ENCODE measurements at regions not wholly inside any gene's neighbourhood (a gene's known extent, or its start where the extent isn't known, plus 50 kb on each side); places are given as distances from the start of the nearest gene placed in this dataset.

DNA sequence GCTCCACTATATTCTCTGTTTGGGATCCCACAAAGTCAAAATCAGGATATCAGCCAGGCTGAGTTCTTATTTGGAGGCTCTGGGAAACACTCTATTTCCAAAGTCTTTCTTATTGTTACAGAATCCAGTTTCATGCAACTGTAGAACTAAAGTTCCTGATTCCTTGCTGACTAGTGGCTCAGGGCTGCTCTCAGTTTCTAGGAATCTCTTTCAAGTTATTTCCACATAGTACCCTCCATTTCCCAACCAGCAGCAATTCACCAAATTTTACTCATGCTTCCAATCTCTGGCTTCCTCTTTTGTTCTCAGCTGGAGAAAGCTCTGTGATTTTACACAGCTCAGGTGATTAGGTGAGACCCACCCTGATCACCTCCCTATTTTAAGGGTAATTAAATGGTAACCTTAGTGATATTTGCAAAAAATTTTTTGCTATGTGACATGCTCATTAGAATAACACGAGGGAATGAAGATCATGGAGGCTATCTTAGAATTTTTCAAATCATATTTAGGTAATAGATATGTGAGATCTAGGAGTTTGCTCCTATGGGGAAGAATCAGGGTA lies 794.9 kb upstream of the ARRDC3 start:
- H3K36me3 ChIP-seq (ENCODE audit: insufficient read depth, low read length): no peaks in the 10 kb centered on the region
- intact Hi-C loops (cut with micrococcal nuclease; ENCODE audit: unreplicated experiment): no loop called here
- no peak overlapping the region for H3K4me3 ChIP-seq (ENCODE audit: low read depth, low read length, poor library complexity, severe bottlenecking)
- no peaks in the 10 kb centered on the region for H3K4me1 ChIP-seq (ENCODE audit: insufficient read depth, low read length, poor library complexity, severe bottlenecking)
- no peak overlapping the region for H3K27ac ChIP-seq (ENCODE audit: low read depth, low read length, poor library complexity, severe bottlenecking)
- no peak overlapping the region for H2AFZ ChIP-seq (ENCODE audit: low read length)
- H3K4me2 ChIP-seq (ENCODE audit: low read length): no peak overlapping the region
- no peak for TF ChIP-seq EZH2phosphoT487 (IDR thresholded peaks at IDR 0.05; ENCODE audit: borderline replicate concordance, low read depth, low read length)
- TF ChIP-seq, protein P1, sequence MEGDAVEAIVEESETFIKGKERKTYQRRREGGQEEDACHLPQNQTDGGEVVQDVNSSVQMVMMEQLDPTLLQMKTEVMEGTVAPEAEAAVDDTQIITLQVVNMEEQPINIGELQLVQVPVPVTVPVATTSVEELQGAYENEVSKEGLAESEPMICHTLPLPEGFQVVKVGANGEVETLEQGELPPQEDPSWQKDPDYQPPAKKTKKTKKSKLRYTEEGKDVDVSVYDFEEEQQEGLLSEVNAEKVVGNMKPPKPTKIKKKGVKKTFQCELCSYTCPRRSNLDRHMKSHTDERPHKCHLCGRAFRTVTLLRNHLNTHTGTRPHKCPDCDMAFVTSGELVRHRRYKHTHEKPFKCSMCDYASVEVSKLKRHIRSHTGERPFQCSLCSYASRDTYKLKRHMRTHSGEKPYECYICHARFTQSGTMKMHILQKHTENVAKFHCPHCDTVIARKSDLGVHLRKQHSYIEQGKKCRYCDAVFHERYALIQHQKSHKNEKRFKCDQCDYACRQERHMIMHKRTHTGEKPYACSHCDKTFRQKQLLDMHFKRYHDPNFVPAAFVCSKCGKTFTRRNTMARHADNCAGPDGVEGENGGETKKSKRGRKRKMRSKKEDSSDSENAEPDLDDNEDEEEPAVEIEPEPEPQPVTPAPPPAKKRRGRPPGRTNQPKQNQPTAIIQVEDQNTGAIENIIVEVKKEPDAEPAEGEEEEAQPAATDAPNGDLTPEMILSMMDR (conservative IDR thresholded peaks at IDR 0.05; ENCODE audit: low read length): no peak
- no peaks in the 10 kb centered on the region for H3K79me2 ChIP-seq (ENCODE audit: insufficient read depth, low read depth, low read length)
- H3K9me2 ChIP-seq (ENCODE audit: insufficient read depth, low read length): no peaks in the 10 kb centered on the region
- CTCF ChIA-PET (ENCODE audit: unreplicated experiment): no interaction called here
- POLR2A ChIA-PET: no interaction called here
- DNase-seq (ENCODE audit: low spot score): no peak
- H4K20me1 ChIP-seq (ENCODE audit: insufficient read depth, low read length): no peaks in the 10 kb centered on the region
- H3K9me3 ChIP-seq (ENCODE audit: low read length): no peaks in the 10 kb centered on the region
- BruUV-seq (replicated peaks): no TSS peak

DNA sequence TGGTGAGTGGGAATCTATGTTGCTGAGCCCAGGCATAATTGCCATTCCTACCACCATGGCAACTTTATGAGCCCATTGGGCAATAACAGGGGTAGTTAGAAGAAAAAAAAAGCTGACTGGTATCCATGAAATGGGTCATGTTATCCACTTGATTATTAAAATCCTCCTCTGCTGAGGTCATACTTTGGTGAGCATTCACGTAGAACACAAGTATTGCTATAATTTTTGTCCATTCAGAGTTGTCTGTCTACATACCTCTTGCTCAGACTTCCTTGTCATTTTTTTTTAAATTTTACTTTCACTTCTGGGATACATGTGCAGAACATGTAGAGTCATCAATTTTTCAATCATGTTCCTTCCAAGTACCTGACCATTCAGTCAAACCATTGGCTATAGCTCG lies 780.8 kb upstream of the ARRDC3 start:
- intact Hi-C loops (cut with micrococcal nuclease; ENCODE audit: unreplicated experiment): no loop called here
- Histone ChIP-seq H3K4me3 (ENCODE audit: low read depth, low read length, poor library complexity, severe bottlenecking) (no peak overlapping the region), H3K27ac (ENCODE audit: low read depth, low read length, poor library complexity, severe bottlenecking) (no peak overlapping the region), H4K20me1 (ENCODE audit: insufficient read depth, low read length) (no peaks in the 10 kb centered on the region), H3K9me3 (ENCODE audit: low read length) (no peaks in the 10 kb centered on the region), H3K9me2 (ENCODE audit: insufficient read depth, low read length) (no peaks in the 10 kb centered on the region), H3K36me3 (ENCODE audit: insufficient read depth, low read length) (no peaks in the 10 kb centered on the region), H2AFZ (ENCODE audit: low read length) (no peak overlapping the region), H3K79me2 (ENCODE audit: insufficient read depth, low read depth, low read length) (no peaks in the 10 kb centered on the region), H3K4me2 (ENCODE audit: low read length) (no peak overlapping the region), H3K4me1 (ENCODE audit: insufficient read depth, low read length, poor library complexity, severe bottlenecking) (no peaks in the 10 kb centered on the region)
- CTCF ChIA-PET (ENCODE audit: unreplicated experiment): no interaction called here
- no TSS peak for BruUV-seq (replicated peaks)
- POLR2A ChIA-PET: no interaction called here
- DNase-seq (ENCODE audit: low spot score): no peak
- TF ChIP-seq EZH2phosphoT487 (IDR thresholded peaks at IDR 0.05; ENCODE audit: borderline replicate concordance, low read depth, low read length): no peak
- TF ChIP-seq, protein P1 (conservative IDR thresholded peaks at IDR 0.05; ENCODE audit: low read length): no peak

DNA sequence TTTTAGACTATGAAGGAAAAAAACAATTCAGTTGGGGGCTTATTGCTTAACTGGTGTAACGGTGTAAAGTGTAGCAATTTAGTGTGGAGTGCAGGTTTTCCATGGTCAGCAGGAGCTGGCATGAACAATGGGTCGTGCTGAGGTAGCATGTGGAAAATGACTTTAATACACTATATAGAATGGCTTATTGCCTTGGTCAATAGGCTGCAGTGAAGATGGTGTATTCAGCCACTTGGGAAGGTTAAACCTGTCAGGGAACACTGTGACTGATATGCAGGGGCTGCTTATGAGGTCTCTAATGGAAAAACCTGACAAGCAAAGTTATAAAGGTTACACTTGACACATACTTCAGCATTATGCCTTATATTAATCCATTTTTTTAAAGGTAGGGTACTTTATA lies 764.7 kb upstream of the ARRDC3 start:
- Histone ChIP-seq H3K4me3 (ENCODE audit: low read depth, low read length, poor library complexity, severe bottlenecking) (no peak overlapping the region), H3K9me2 (ENCODE audit: insufficient read depth, low read length) (no peaks in the 10 kb centered on the region; the same call in 1 of the 2 replicates), H3K4me2 (ENCODE audit: low read length) (no peak overlapping the region), H4K20me1 (ENCODE audit: insufficient read depth, low read length) (no peaks in the 10 kb centered on the region), H3K36me3 (ENCODE audit: insufficient read depth, low read length) (no peaks in the 10 kb centered on the region), H2AFZ (ENCODE audit: low read length) (no peak overlapping the region), H3K27ac (ENCODE audit: low read depth, low read length, poor library complexity, severe bottlenecking) (no peak overlapping the region), H3K9me3 (ENCODE audit: low read length) (no peaks in the 10 kb centered on the region), H3K79me2 (ENCODE audit: insufficient read depth, low read depth, low read length) (no peaks in the 10 kb centered on the region), H3K4me1 (ENCODE audit: insufficient read depth, low read length, poor library complexity, severe bottlenecking) (no peaks in the 10 kb centered on the region)
- ChIA-PET CTCF (ENCODE audit: unreplicated experiment) (no interaction called here), POLR2A (no interaction called here)
- DNase-seq (ENCODE audit: low spot score): no peak
- no TSS peak for BruUV-seq (replicated peaks)
- intact Hi-C loops (cut with micrococcal nuclease; ENCODE audit: unreplicated experiment): no loop called here
- TF ChIP-seq, protein P1 (conservative IDR thresholded peaks at IDR 0.05; ENCODE audit: low read length): no peak
- no peak for TF ChIP-seq EZH2phosphoT487 (IDR thresholded peaks at IDR 0.05; ENCODE audit: borderline replicate concordance, low read depth, low read length)

All from OCI-LY7 (cell line).